Activated T-cell treated with anti-CD3 and anti-CD28 coated beads, Interleukin-2, amount 50 U/mL, for 72 hours (primary cell): ENCODE measurements at regions not wholly inside any gene's neighbourhood (a gene's known extent, or its start where the extent isn't known, plus 50 kb on each side); places are given as distances from the start of the nearest gene placed in this dataset.

Experiments used
- ATAC-seq, 2 donors: fragments of 150-1000 bp; cut with Tn5 transposase; replicated peaks in 1 of 2; 2 replicates each; pipeline ENCODE4 v1.10.0; 2021; ENCODE audit warnings: moderate library complexity in 2 of 2, mild to moderate bottlenecking in 1 of 2
- DNase-seq, 2 donors: peaks; one replicate each; pipeline ENCODE4 v3.0.0; 2021 to 2022; ENCODE audit warnings: mixed read lengths in 1 of 2
- H3K27ac Mint-ChIP-seq: one replicate; pipeline ENCODE4 v1.8.0; 2022; ENCODE audit warnings: mild to moderate bottlenecking, moderate library complexity, mixed read lengths
- H3K27me3 Mint-ChIP-seq: one replicate; pipeline ENCODE4 v1.8.0; 2022; ENCODE audit warnings: low read depth, mixed read lengths
- H3K36me3 Mint-ChIP-seq, 2 donors: one replicate each; pipeline ENCODE4 v1.8.0; 2022; ENCODE audit warnings: mixed read lengths in 2 of 2, mild to moderate bottlenecking in 1 of 2; ENCODE audit not compliant: insufficient read depth in 2 of 2
- H3K4me1 Mint-ChIP-seq: one replicate; pipeline ENCODE4 v1.8.0; 2022; ENCODE audit warnings: low read depth, mixed read lengths
- H3K4me3 Mint-ChIP-seq, 2 donors: one replicate each; pipeline ENCODE4 v1.8.0; 2022; ENCODE audit warnings: mild to moderate bottlenecking in 2 of 2, mixed read lengths in 2 of 2, moderate library complexity in 2 of 2
- H3K9me3 Mint-ChIP-seq, 2 donors: one replicate each; pipeline ENCODE4 v1.8.0; 2022; ENCODE audit warnings: mixed read lengths in 2 of 2

DNA sequence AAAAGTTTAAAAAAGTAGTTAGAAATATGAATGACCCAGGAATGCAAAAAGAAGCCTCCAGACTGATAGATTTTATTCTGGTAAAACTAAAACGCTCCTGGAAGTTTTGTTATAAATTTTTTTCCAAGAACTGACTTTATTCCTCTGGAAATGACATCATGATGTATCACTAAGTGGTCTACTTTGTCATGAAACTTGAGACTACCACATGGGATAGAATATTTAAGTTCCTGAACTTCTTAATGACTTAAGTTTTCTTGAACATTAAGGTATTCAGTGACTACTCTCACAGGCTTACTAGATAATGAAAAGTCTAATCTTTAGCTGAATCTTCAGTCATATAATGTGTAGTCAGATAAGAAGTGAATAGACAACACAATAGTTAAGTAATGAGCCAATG, 842.2 kb downstream of the USP25 start:
- H3K27ac Mint-ChIP-seq: no peak overlapping the region
- ATAC-seq: no peak
- no peaks in the 10 kb centered on the region for H3K36me3 Mint-ChIP-seq

DNA sequence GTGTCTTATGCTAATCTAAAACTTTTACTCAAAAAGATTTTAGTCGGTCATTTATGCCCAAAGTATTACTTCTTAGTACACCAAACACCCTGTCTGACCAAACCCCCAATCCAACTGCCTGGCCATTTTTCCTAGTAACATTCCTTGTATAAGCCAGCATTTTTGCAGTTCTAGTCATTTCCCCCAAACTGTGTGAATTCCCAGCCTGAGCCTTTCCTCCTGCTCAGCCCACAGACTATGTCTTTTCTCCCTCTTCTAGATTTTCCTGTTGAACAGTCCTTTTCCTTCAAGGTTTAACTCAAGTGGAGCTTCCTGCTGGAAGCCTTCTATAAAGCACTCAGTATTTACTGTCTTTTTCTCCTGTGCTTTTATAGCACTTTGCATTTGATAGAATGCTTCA, 843.8 kb downstream of the USP25 start:
- no peaks in the 10 kb centered on the region for H3K36me3 Mint-ChIP-seq
- H3K9me3 Mint-ChIP-seq: peaks cover 0 to 2% of the 10 kb centered on the region in 2 donors
- no peaks in the 10 kb centered on the region for H3K27me3 Mint-ChIP-seq
- H3K4me1 Mint-ChIP-seq: no peaks in the 10 kb centered on the region
- ATAC-seq (no peak), DNase-seq (no peak)
- no peak overlapping the region for H3K27ac Mint-ChIP-seq
- no peak overlapping the region for H3K4me3 Mint-ChIP-seq

More for the DNA sequence above, 842.2 kb downstream of the USP25 start:
- no peaks in the 10 kb centered on the region for H3K27me3 Mint-ChIP-seq
- H3K9me3 Mint-ChIP-seq: peaks cover under 1 to 3% of the 10 kb centered on the region in 2 donors
- DNase-seq: no peak
- H3K4me3 Mint-ChIP-seq: no peak overlapping the region
- no peaks in the 10 kb centered on the region for H3K4me1 Mint-ChIP-seq

DNA sequence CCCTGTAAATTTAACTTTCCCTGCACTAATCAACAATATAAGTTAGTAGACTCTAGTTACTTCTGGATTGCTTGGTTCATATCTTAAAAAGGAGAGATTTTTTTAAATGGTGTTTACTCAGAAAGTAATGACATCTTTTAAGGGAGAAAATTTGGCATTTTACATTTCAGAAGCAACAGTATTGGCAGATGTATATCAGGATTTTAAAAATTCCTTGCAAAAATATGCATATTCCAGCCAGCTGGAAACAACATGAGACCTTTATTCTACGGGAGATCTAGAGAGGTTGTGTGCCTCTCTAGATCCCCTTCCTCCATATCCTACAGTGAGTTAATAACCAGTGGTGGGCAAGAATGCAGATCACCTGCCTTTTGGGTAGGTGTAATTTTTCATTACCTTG, 848.2 kb downstream of the USP25 start:
- Mint-ChIP-seq H3K36me3 (no peaks in the 10 kb centered on the region), H3K4me3 (no peak overlapping the region), H3K4me1 (no peaks in the 10 kb centered on the region), H3K9me3 (peaks cover 0 to 2% of the 10 kb centered on the region in 2 donors), H3K27me3 (no peaks in the 10 kb centered on the region), H3K27ac (no peak overlapping the region)
- no peak for ATAC-seq
- no peak for DNase-seq

DNA sequence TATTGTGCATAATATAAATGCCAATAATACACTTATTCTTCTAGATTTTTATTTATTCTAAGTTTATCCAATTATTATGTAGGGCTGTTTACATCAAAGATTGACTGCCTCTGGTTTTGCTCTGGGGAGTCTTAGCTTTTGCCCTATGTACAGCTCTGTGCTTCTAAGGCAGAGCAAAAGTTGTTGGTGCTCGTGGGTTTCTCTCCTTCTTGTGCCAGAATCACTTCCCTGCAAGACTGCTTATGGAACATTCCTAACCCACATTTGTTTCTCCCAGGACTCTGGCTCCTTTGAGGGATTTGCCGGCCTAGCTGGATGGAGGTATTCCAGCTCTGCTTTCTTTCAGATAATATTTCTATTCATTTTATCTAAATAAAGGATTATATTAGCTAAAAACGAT, 849.1 kb downstream of the USP25 start:
- no peaks in the 10 kb centered on the region for H3K4me1 Mint-ChIP-seq
- DNase-seq: no peak
- H3K27ac Mint-ChIP-seq: no peak overlapping the region
- H3K4me3 Mint-ChIP-seq: no peak overlapping the region
- H3K36me3 Mint-ChIP-seq: no peaks in the 10 kb centered on the region
- no peak for ATAC-seq
- peaks cover 0 to 2% of the 10 kb centered on the region in 2 donors for H3K9me3 Mint-ChIP-seq
- H3K27me3 Mint-ChIP-seq: no peaks in the 10 kb centered on the region

DNA sequence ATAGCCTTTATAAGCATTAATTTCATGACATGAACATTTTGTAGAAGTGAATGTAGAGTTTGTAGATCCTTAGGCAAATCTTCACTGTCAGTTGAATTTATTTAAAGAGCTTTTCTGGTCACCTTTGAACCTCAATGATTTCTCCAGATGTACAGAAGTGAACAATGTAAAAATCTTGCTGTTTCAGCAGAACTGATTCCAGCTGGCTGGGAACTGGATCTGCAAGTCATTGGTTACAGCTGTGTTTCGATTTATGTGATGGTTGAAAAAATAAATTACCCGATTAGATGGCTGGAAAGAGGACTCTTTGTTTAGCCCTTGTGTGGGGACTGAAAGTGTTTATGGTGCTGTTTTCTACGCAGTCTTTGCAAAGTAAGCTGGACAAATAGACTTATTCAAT, 849.8 kb downstream of the USP25 start:
- Mint-ChIP-seq H3K27ac (no peak overlapping the region), H3K36me3 (no peaks in the 10 kb centered on the region), H3K9me3 (peaks cover 0 to 2% of the 10 kb centered on the region in 2 donors), H3K4me3 (no peak overlapping the region), H3K27me3 (no peaks in the 10 kb centered on the region), H3K4me1 (no peaks in the 10 kb centered on the region)
- no peak for DNase-seq
- ATAC-seq: no peak

DNA sequence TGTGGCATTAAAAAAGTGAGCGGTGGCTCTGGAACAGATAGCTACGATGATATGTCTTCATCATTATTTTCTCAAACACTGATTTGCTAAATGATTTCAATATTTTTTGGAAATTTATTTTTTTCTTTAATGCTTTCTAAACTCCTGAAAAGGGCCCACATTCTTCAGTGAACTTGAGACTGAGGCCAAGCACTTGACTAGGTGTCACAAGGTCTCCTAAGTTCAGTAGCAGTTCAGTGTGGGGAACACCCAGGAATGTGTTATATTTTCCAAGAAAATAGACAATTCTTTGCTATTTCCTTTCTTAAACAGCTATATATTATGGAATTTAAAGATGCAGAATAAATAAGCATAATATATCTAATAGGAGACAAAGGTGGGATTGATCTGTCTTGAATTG, 850.9 kb downstream of the USP25 start:
- peaks cover 0 to 2% of the 10 kb centered on the region in 2 donors for H3K9me3 Mint-ChIP-seq
- no peaks in the 10 kb centered on the region for H3K36me3 Mint-ChIP-seq
- H3K27me3 Mint-ChIP-seq: no peaks in the 10 kb centered on the region
- DNase-seq (no peak), ATAC-seq (no peak)
- no peak overlapping the region for H3K27ac Mint-ChIP-seq
- no peaks in the 10 kb centered on the region for H3K4me1 Mint-ChIP-seq
- H3K4me3 Mint-ChIP-seq: no peak overlapping the region

DNA sequence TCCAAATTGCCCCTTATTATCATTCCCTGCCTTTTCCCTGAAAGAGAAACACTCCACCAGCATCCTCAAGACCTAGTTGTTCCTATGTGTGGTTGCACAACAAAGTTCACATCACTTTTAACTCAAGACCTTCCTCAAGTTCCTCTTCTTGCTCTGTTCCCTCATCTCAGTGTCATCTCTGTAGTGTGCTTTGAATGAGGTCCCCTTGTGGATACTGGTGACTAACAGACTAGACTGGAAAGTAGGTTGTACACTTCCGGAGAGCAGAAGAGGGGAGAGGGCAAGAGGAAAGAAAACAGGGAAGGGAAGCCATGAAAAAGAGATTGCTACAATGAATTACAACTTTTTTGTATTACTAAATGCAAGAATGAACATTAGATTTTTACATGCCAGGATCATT, 853.8 kb downstream of the USP25 start:
- no peaks in the 10 kb centered on the region for H3K27me3 Mint-ChIP-seq

DNA sequence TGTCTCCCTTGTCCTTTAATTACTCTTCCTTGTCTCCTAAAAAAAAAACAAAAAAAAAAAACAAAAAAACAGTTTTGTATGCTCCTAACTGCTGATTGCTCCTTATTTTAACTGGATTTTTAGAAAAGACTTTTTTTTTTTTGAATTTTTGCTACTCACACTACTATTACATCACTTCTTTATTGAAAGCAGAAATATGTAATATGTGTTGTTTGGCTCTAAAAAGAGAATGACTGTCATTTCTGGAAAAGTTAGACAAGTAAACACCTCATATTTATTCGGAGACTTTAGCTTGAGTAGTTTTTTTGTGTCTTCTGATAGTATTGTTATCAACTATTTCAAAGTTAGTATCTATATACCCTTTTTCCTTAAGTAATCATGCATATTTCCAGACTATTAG, 855.0 kb downstream of the USP25 start:
- H3K36me3 Mint-ChIP-seq: no peaks in the 10 kb centered on the region
- no peak overlapping the region for H3K4me3 Mint-ChIP-seq
- H3K27me3 Mint-ChIP-seq: no peaks in the 10 kb centered on the region
- no peaks in the 10 kb centered on the region for H3K4me1 Mint-ChIP-seq
- no peak for DNase-seq
- no peak overlapping the region for H3K27ac Mint-ChIP-seq
- H3K9me3 Mint-ChIP-seq: no peaks in the 10 kb centered on the region
- no peak for ATAC-seq

More for the DNA sequence above, 853.8 kb downstream of the USP25 start:
- no peak for DNase-seq
- Mint-ChIP-seq H3K4me1 (no peaks in the 10 kb centered on the region), H3K27ac (no peak overlapping the region), H3K36me3 (no peaks in the 10 kb centered on the region), H3K4me3 (no peak overlapping the region), H3K9me3 (no peaks in the 10 kb centered on the region)
- no peak for ATAC-seq

DNA sequence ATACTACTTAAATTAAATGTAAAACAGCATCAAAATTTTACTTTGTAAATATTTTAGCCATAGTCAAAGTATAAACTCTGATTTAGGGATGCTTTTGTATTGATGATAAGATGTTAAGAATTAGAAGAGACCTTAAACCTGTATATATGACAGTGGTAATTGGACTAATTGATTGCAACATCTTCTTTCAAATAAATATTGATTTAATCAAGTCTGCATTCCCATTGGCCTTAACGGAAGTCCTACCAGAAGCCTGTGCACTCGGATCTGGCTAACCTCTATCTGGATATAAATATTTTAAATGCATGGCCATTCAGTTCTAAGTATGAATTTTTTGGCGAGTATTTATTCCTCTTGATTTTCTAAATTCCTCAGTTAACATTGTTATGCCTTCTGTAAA, 856.1 kb downstream of the USP25 start:
- H3K27me3 Mint-ChIP-seq: no peaks in the 10 kb centered on the region
- H3K4me3 Mint-ChIP-seq: no peak overlapping the region
- no peak overlapping the region for H3K27ac Mint-ChIP-seq
- no peaks in the 10 kb centered on the region for H3K4me1 Mint-ChIP-seq
- DNase-seq (no peak), ATAC-seq (no peak)
- H3K36me3 Mint-ChIP-seq: no peaks in the 10 kb centered on the region
- H3K9me3 Mint-ChIP-seq: no peaks in the 10 kb centered on the region

DNA sequence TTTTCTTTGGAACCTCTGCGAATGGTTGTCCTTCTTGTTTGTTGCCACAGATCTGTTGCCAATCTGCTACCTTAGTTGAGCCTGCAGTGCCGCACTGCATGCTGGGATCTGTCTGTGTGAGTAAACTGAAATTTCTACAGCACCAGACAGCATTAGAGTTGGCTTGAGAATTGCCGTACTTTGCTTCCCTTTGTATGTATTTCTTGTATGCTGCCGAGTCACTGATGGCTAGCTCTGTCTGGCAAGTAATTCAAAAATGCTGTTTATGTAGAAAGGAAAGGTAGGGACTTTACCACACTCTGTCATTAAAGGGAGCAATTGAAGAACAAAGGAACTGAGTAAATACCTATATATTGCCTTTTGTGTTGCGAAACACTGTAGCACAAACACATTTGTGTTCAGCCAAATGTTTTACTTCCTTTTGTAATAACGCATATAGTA, 857.4 kb downstream of the USP25 start:
- no peak for ATAC-seq
- Mint-ChIP-seq H3K4me3 (no peak overlapping the region), H3K9me3 (no peaks in the 10 kb centered on the region), H3K4me1 (no peaks in the 10 kb centered on the region), H3K36me3 (no peaks in the 10 kb centered on the region), H3K27me3 (no peaks in the 10 kb centered on the region), H3K27ac (no peak overlapping the region)
- no peak for DNase-seq

DNA sequence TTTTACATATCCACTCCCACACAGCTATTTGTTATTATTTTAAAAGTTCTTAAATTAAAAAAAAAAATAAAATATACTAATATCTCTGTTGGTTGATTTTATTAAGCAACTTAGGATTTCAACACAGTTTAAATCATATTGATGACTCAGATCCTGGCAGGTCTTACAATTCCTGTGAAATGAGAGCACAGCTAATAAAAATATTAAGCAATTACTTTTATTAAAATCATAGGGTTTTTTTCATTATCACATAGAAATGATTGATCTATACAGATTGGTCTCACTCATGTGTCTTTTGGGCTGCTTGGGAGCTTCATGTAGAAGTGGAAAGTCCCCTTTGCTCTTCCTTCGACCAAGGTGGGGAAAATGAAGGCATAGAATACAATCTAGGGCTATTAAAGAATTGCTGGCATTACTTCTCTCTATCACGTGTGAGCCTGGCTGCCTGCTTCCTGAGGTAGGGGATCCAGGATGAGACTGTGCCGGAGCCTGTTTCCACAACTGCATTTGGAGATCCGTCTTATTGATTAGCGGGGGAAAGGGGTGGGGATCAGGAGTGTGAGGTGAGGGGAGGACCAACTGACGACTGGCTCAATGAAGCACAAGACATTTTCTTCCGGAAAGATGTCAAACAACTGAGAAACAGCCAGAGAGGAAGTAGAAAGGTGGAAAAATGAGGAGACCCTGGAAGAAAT, 858.0 kb downstream of the USP25 start:
- DNase-seq (no peak), ATAC-seq (no peak)
- Mint-ChIP-seq H3K27me3 (no peaks in the 10 kb centered on the region), H3K27ac (no peak overlapping the region), H3K36me3 (no peaks in the 10 kb centered on the region), H3K4me1 (no peaks in the 10 kb centered on the region), H3K9me3 (no peaks in the 10 kb centered on the region), H3K4me3 (no peak overlapping the region)

DNA sequence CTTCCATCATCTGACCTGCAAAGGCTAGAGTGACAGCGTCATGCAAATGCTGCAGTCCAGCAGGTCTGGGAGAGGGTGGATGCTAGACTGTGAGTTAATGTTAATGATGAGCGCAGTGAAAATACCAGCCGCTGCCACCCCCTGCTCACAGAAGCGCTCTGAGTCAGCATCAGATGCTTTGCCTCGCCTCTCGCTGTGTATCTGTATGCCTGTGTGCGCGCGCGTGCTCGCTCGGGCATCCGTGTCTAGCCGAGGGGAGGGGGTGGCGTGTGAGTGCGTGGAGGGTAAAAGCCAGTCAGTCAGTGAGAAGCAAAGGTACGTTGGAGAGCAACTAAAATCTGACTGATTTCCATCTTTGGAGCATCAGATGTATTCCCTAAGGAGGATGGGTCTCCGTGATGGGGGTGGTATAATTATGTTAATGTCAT, 858.7 kb downstream of the USP25 start:
- Mint-ChIP-seq H3K9me3 (no peaks in the 10 kb centered on the region), H3K27ac (no peak overlapping the region), H3K4me3 (no peak overlapping the region), H3K36me3 (no peaks in the 10 kb centered on the region), H3K4me1 (no peaks in the 10 kb centered on the region), H3K27me3 (no peaks in the 10 kb centered on the region)
- DNase-seq (no peak), ATAC-seq (no peak)

DNA sequence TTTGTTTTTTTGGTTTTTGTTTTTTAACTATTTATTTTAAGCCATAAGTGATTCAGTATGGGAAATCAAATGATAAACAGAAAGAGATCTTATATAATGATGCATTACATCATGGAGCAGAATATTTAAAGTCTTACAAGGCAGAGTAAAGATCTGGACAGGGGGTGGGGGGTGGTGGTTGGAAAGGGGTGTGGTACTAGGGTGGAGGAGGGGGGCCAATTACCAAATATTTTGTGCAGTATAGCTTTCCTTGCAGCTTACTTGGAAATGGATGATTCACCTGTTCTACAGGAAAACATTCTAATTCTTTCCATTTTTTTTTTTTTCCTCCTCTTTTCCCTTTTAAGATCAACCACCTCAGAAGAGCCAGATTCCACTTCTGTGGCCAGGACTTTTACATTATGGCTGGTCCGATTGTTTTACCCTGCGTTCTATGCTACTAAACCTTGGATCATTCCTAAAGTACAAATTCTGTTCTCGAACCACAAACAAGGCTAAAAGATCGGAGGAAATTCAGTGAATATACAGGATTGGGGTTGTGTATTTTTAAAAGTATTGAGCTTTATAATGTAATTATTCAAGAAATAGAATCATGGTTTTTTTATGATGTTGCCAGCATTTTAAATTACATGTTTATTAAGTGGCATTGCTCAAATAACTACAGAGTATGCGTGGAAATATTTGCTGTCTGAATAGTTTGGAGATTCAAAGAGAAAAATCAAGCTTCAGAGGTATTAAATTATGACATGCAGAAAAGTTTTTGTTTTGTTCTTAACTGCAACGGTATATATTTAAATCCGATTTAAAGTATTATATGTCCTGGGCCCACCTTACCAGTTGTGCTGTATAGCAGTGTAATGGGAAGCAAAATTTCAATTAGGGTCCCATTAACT, 859.5 kb downstream of the USP25 start:
- Mint-ChIP-seq H3K4me1 (no peaks in the 10 kb centered on the region), H3K9me3 (no peaks in the 10 kb centered on the region), H3K36me3 (no peaks in the 10 kb centered on the region), H3K4me3 (no peak overlapping the region), H3K27me3 (no peaks in the 10 kb centered on the region), H3K27ac (no peak overlapping the region)
- DNase-seq (no peak), ATAC-seq (no peak)
